Common myeloid progenitor, CD34-positive (primary cell): ENCODE measurements at regions not wholly inside any gene's neighbourhood (a gene's known extent, or its start where the extent isn't known, plus 50 kb on each side); places are given as distances from the start of the nearest gene placed in this dataset.
A peak's percentile ranks its signal among the peaks of the same experiment; 100 is the strongest.

ENCODE experiments used
- CTCF ChIA-PET: fragments of 350-600 bp; sonication (Branson Sonifier 250); formaldehyde crosslinking; loops from one replicate; lab custom pipeline; 2021; ENCODE audit warnings: antibody characterized with exemption; lab: Charles Lee
- POLR2A ChIA-PET: fragments of 350-600 bp; sonication (Branson Sonifier 250); formaldehyde crosslinking; loops from one replicate; lab custom pipeline; 2021; ENCODE audit warnings: antibody characterized with exemption; lab: Charles Lee
- DNase-seq, 3 donors: peaks; one replicate each; pipeline versions ENCODE4 v3.0.0 to v3.0.0-alpha.2; 2013
- H3K27ac ChIP-seq, 2 experiments: 1 replicate in 1 of 2; 2 replicates in 1 of 2; pipeline ENCODE4 v1.7.0; 2013; ENCODE audit warnings: inconsistent platforms in 2 of 2, low read length in 2 of 2, mild to moderate bottlenecking in 2 of 2, low read depth in 1 of 2, moderate library complexity in 1 of 2; ENCODE audit not compliant: severe bottlenecking in 2 of 2, insufficient read depth in 1 of 2, poor library complexity in 1 of 2
- H3K27me3 ChIP-seq, 5 experiments: replicated peaks in 2 of 5; 1 replicate in 3 of 5; 2 replicates in 2 of 5; pipeline versions ENCODE4 v1.6.1 to v1.7.0; 2013; ENCODE audit warnings: low read length in 4 of 5, mild to moderate bottlenecking in 2 of 5, moderate library complexity in 2 of 5, inconsistent platforms in 1 of 5; ENCODE audit not compliant: insufficient read depth in 5 of 5, control insufficient read depth in 4 of 5
- H3K36me3 ChIP-seq, 4 experiments: 1 replicate in 2 of 4; 2 replicates in 2 of 4; pipeline versions ENCODE4 v1.6.1 to v1.7.0; 2013; ENCODE audit warnings: low read length in 3 of 4, control low read depth in 1 of 4, mild to moderate bottlenecking in 1 of 4; ENCODE audit not compliant: control insufficient read depth in 4 of 4, insufficient read depth in 4 of 4
- H3K4me1 ChIP-seq, 4 experiments: 1 replicate in 3 of 4; 2 replicates in 1 of 4; pipeline versions ENCODE4 v1.6.1 to v1.7.1; 2013; ENCODE audit warnings: low read length in 3 of 4, mild to moderate bottlenecking in 3 of 4, control low read depth in 1 of 4, inconsistent platforms in 1 of 4, moderate library complexity in 1 of 4; ENCODE audit not compliant: control insufficient read depth in 4 of 4, insufficient read depth in 4 of 4; ENCODE audit errors: control extremely low read depth in 1 of 4
- H3K4me3 ChIP-seq, 7 experiments: 1 replicate in 4 of 7; 2 replicates in 3 of 7; pipeline versions ENCODE4 v1.5.1 to v1.7.0; 2013; ENCODE audit warnings: mild to moderate bottlenecking in 7 of 7, low read length in 6 of 7, moderate library complexity in 6 of 7, inconsistent platforms in 2 of 7, low read depth in 2 of 7, control low read depth in 1 of 7; ENCODE audit not compliant: insufficient read depth in 4 of 7, control insufficient read depth in 1 of 7; ENCODE audit errors: extremely low read depth in 1 of 7
- H3K9me3 ChIP-seq, 5 experiments: 1 replicate in 4 of 5; 2 replicates in 1 of 5; pipeline versions ENCODE4 v1.6.1 to v1.7.1; 2013; ENCODE audit warnings: low read length in 4 of 5, mild to moderate bottlenecking in 2 of 5, inconsistent platforms in 1 of 5, low read depth in 1 of 5, moderate library complexity in 1 of 5; ENCODE audit not compliant: control insufficient read depth in 4 of 5, insufficient read depth in 2 of 5; ENCODE audit errors: control extremely low read depth in 1 of 5
- WGBS: methylation state at CpG from one replicate; pipeline ENCODE4 v1.1.5; 2013; ENCODE audit not compliant: insufficient coverage; 5-methylcytosine and 5-hydroxymethylcytosine counted together

DNA sequence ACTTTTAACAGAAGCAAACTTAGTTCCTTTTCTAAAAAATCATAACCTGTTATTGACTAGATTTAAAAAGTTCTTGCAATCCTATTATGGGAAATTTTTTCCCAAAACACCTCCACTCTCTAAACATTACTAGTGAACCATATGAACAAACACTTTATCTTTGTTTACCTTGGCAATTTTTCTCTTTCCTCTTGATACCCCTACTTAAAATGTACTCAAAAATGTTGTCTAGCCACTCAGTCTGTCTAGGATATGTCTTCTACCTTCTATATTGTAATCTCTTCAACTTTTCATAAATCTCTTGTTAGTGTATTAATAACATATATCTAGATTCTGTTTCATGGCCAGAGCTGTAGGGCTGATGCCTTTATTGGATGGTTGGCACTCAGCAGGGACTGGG lies 630.0 kb upstream of the GRM3 start:
- POLR2A ChIA-PET: no interaction called here
- no peaks in the 10 kb centered on the region for H3K36me3 ChIP-seq
- H3K27me3 ChIP-seq: no peaks in the 10 kb centered on the region
- no peaks in the 10 kb centered on the region for H3K9me3 ChIP-seq
- no peak overlapping the region for H3K4me3 ChIP-seq
- no peak for DNase-seq
- H3K27ac ChIP-seq: no peak overlapping the region
- CTCF ChIA-PET: no interaction called here
- H3K4me1 ChIP-seq: no peaks in the 10 kb centered on the region

GRCh38 chr7:86012971-86013370 lies 630.7 kb upstream of the GRM3 start:
- H3K9me3 ChIP-seq: no peaks in the 10 kb centered on the region
- H3K36me3 ChIP-seq: no peaks in the 10 kb centered on the region
- DNase-seq: no peak
- no peak overlapping the region for H3K4me3 ChIP-seq
- ChIA-PET POLR2A (no interaction called here), CTCF (no interaction called here)
- H3K4me1 ChIP-seq: no peaks in the 10 kb centered on the region
- H3K27me3 ChIP-seq: no peaks in the 10 kb centered on the region
- no peak overlapping the region for H3K27ac ChIP-seq

GRCh38 chr7:86008898-86009297 lies 634.8 kb upstream of the GRM3 start:
- ChIA-PET POLR2A (no interaction called here), CTCF (no interaction called here)
- H3K9me3 ChIP-seq: no peaks in the 10 kb centered on the region
- no peaks in the 10 kb centered on the region for H3K27me3 ChIP-seq
- no peak overlapping the region for H3K4me3 ChIP-seq
- H3K27ac ChIP-seq: no peak overlapping the region
- H3K4me1 ChIP-seq: peaks cover 0 to 6% (median 2%) of the 10 kb centered on the region in 4 experiments
- no CpG with 5 or more reads among the region's 3 CpGs for WGBS
- DNase-seq: no peak
- H3K36me3 ChIP-seq: no peaks in the 10 kb centered on the region

GRCh38 chr7:86006909-86007308 lies 636.8 kb upstream of the GRM3 start:
- Histone ChIP-seq H3K27me3 (no peaks in the 10 kb centered on the region), H3K9me3 (peaks cover 0 to 8% (median 2%) of the 10 kb centered on the region in 5 experiments), H3K27ac (no peak overlapping the region), H3K36me3 (no peaks in the 10 kb centered on the region), H3K4me1 (peaks cover 0 to 6% (median 2%) of the 10 kb centered on the region in 4 experiments), H3K4me3 (no peak overlapping the region)
- no CpG with 5 or more reads among the region's 2 CpGs for WGBS
- DNase-seq: peak in 1 of 3 donors; percentile 11
- CTCF ChIA-PET: no interaction called here
- POLR2A ChIA-PET: no interaction called here

- H3K9me3 ChIP-seq: peaks cover 0 to 12% (median 2%) of the 10 kb centered on the region in 5 experiments
- DNase-seq: no peak
- ChIA-PET CTCF (no interaction called here), POLR2A (no interaction called here)
- no peaks in the 10 kb centered on the region for H3K36me3 ChIP-seq
- peaks cover 0 to 6% (median 2%) of the 10 kb centered on the region in 4 experiments for H3K4me1 ChIP-seq
- H3K27ac ChIP-seq: no peak overlapping the region
- H3K27me3 ChIP-seq: no peaks in the 10 kb centered on the region
- H3K4me3 ChIP-seq: no peak overlapping the region
Measured at GRCh38 chr7:86002858-86003257, 640.9 kb upstream of the GRM3 start.

GRCh38 chr7:85997515-85997914 lies 646.2 kb upstream of the GRM3 start:
- peaks cover 0 to 4% (median 0%) of the 10 kb centered on the region in 5 experiments for H3K9me3 ChIP-seq
- H3K4me3 ChIP-seq: no peak overlapping the region
- no peaks in the 10 kb centered on the region for H3K27me3 ChIP-seq
- ChIA-PET POLR2A (no interaction called here), CTCF (no interaction called here)
- no peak for DNase-seq
- H3K27ac ChIP-seq: no peak overlapping the region
- no peaks in the 10 kb centered on the region for H3K36me3 ChIP-seq
- H3K4me1 ChIP-seq: no peaks in the 10 kb centered on the region

DNA sequence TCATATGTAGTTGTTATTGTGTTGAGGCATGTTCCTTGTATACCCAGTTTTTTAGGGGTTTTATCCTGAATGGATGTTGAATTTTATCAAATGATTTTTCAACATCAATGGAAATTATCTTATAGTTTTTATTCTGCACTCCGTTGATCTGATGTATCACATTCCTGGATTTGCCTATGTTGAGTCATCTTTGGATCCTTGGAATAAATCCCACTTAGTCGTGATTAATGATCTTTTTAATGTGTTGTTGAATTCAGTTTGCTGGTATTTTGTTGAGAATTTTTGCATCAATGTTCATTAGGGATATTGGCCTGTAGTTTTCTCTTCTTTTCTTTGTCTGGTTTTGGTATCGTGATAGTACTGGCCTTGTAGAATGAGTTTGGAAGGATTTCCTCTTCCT lies 648.6 kb upstream of the GRM3 start:
- 67% methylated on average over 1 of the region's 3 CpGs for WGBS
- H3K36me3 ChIP-seq: no peaks in the 10 kb centered on the region
- DNase-seq: no peak
- H3K4me3 ChIP-seq: no peak overlapping the region
- no peaks in the 10 kb centered on the region for H3K27me3 ChIP-seq
- POLR2A ChIA-PET: no interaction called here
- H3K9me3 ChIP-seq: no peaks in the 10 kb centered on the region
- H3K4me1 ChIP-seq: no peaks in the 10 kb centered on the region
- H3K27ac ChIP-seq: no peak overlapping the region
- CTCF ChIA-PET: no interaction called here

GRCh38 chr7:85980740-85981139 lies 663.0 kb upstream of the GRM3 start:
- CTCF ChIA-PET: no interaction called here
- no peak overlapping the region for H3K4me3 ChIP-seq
- H3K36me3 ChIP-seq: no peaks in the 10 kb centered on the region
- WGBS: no CpG with 5 or more reads among the region's 1 CpG
- POLR2A ChIA-PET: no interaction called here
- no peaks in the 10 kb centered on the region for H3K27me3 ChIP-seq
- H3K9me3 ChIP-seq: no peaks in the 10 kb centered on the region
- H3K27ac ChIP-seq: no peak overlapping the region
- H3K4me1 ChIP-seq: no peaks in the 10 kb centered on the region
- DNase-seq: no peak
